ENCODE measurements at regions not wholly inside any gene's neighbourhood (a gene's known extent, or its start where the extent isn't known, plus 50 kb on each side); places are given as distances from the start of the nearest gene placed in this dataset.
A peak's percentile ranks its signal among the peaks of the same experiment; 100 is the strongest.
"Not testable (repeated sequence)": the region's sequence is repeated elsewhere in the genome, so short reads cannot be mapped to it uniquely, and the experiment has no call there.

DNA sequence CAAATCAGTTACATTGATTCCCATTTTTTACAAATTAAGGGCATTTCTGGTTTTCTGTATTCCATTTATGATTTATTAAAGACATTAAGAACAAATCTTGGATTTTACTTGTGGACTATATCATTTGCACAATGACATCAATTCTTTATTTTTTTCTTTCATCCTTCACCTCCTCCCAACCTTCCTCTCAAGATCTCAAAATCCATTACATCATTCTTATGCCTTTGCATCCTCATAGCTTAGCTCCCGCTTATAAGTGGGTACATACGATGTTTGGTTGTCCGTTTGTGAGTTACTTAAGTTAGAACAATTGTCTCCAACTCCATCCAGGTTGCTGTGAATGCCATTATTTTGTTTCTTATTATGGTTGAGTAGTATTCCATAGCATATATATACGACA is 752.8 kb downstream of the CD109 start:
- no peaks in the 10 kb centered on the region for H3F3A ChIP-seq (ENCODE audit: low read depth)
- no peaks in the 10 kb centered on the region for H3K36me3 Mint-ChIP-seq
- H3K27ac Mint-ChIP-seq: no peak overlapping the region

DNA sequence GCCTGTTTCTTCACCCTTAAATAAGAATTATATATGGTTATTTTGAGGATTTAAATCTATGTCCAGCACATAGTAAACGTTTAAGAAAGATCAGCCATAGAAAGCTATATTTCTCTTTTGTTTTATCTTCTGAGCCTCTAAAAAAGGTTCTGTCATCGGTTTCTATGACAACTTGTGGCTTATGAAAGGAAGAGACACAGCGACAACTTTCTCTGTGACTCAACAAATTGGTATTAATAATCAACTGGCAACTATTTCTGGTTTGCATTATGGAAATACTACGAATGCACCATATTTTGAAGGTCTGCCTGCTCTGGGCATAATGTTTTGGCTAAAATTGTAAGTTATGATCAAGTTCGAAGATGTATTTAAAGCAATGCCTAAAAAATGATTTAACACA is 751.0 kb downstream of the CD109 start:
- Histone ChIP-seq H3K4me2 (no peak overlapping the region), H3K4me3 (no peak overlapping the region), H3K9ac (no peak overlapping the region), H3K9me3 (ENCODE audit: low read depth) (no peaks in the 10 kb centered on the region), H3K4me1 (no peaks in the 10 kb centered on the region), H3F3A (ENCODE audit: low read depth) (no peaks in the 10 kb centered on the region), H3K79me2 (ENCODE audit: low read depth) (no peaks in the 10 kb centered on the region), H3K36me3 (no peaks in the 10 kb centered on the region), H2AFZ (replicated peaks) (no peak overlapping the region), H3K27ac (no peak overlapping the region), H4K20me1 (ENCODE audit: low read depth) (no peaks in the 10 kb centered on the region), H3K27me3 (no peaks in the 10 kb centered on the region)
- Mint-ChIP-seq H3K27ac (no peak overlapping the region), H3K4me1 (no peaks in the 10 kb centered on the region), H3K27me3 (ENCODE audit: insufficient read depth, low read depth) (no peaks in the 10 kb centered on the region), H3K9me3 (no peaks in the 10 kb centered on the region), H3K4me3 (no peak overlapping the region), H3K36me3 (no peaks in the 10 kb centered on the region)
- TF ChIP-seq EZH2phosphoT487 (IDR thresholded peaks at IDR 0.05) (no peak), EZH2 (IDR thresholded peaks at IDR 0.05) (no peak)
- TF ChIP-seq, protein P1, sequence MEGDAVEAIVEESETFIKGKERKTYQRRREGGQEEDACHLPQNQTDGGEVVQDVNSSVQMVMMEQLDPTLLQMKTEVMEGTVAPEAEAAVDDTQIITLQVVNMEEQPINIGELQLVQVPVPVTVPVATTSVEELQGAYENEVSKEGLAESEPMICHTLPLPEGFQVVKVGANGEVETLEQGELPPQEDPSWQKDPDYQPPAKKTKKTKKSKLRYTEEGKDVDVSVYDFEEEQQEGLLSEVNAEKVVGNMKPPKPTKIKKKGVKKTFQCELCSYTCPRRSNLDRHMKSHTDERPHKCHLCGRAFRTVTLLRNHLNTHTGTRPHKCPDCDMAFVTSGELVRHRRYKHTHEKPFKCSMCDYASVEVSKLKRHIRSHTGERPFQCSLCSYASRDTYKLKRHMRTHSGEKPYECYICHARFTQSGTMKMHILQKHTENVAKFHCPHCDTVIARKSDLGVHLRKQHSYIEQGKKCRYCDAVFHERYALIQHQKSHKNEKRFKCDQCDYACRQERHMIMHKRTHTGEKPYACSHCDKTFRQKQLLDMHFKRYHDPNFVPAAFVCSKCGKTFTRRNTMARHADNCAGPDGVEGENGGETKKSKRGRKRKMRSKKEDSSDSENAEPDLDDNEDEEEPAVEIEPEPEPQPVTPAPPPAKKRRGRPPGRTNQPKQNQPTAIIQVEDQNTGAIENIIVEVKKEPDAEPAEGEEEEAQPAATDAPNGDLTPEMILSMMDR (IDR thresholded peaks at IDR 0.05): no peak
- no peak for DNase-seq (ENCODE audit: low spot score)

More for the DNA sequence above, 752.8 kb downstream of the CD109 start:
- H3K9me3 ChIP-seq (ENCODE audit: low read depth): no peaks in the 10 kb centered on the region
- H3K9me3 Mint-ChIP-seq: no peaks in the 10 kb centered on the region
- TF ChIP-seq EZH2 (IDR thresholded peaks at IDR 0.05) (no peak), EZH2phosphoT487 (IDR thresholded peaks at IDR 0.05) (no peak)
- TF ChIP-seq, protein P1 (IDR thresholded peaks at IDR 0.05): no peak
- H3K4me3 ChIP-seq: no peak overlapping the region
- H3K9ac ChIP-seq: no peak overlapping the region
- no peaks in the 10 kb centered on the region for H4K20me1 ChIP-seq (ENCODE audit: low read depth)
- DNase-seq (ENCODE audit: low spot score): no peak
- no peaks in the 10 kb centered on the region for H3K4me1 ChIP-seq
- H3K27me3 Mint-ChIP-seq (ENCODE audit: insufficient read depth, low read depth): no peaks in the 10 kb centered on the region
- H2AFZ ChIP-seq (replicated peaks): no peak overlapping the region
- no peak overlapping the region for H3K27ac ChIP-seq
- H3K4me1 Mint-ChIP-seq: no peaks in the 10 kb centered on the region
- no peaks in the 10 kb centered on the region for H3K27me3 ChIP-seq
- no peak overlapping the region for H3K4me2 ChIP-seq
- H3K4me3 Mint-ChIP-seq: no peak overlapping the region
- no peaks in the 10 kb centered on the region for H3K79me2 ChIP-seq (ENCODE audit: low read depth)
- no peaks in the 10 kb centered on the region for H3K36me3 ChIP-seq

DNA sequence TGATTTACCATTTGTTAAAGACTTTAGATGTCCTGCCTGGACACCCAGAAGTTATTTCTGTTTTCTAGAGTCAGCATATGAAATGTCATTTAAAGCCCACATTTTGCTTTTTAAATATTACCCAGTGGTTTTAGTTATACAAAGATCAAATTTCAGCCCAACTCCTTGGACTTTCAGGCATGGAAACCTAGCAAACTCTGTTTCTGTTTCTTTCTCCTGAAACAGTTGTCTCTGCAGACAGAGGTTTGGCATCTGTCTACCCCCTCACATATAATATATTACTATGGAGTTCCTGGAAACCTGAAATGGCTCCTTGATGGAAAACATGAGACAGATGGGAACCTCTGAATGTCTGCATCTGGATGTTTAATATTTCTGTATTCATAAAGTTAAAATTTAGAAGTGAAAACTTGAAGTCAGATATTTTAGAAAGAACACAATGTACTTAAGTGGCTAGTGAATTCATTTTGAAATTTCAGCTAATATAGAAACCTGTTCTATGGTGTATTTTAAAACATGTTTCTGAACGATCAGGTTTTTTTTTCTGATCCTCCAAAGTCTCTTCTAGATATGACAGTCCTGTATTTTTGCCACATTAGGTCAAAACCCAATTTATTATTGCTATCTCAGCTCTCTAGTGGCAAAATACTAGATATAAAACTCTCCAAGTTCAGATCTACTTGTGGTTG is 743.3 kb downstream of the CD109 start:
- no peak overlapping the region for H3K9ac ChIP-seq
- no peaks in the 10 kb centered on the region for H3K36me3 ChIP-seq
- no peak overlapping the region for H3K4me3 ChIP-seq
- Mint-ChIP-seq H3K27ac (no peak overlapping the region), H3K4me1 (no peaks in the 10 kb centered on the region), H3K27me3 (ENCODE audit: insufficient read depth, low read depth) (no peaks in the 10 kb centered on the region), H3K36me3 (no peaks in the 10 kb centered on the region), H3K9me3 (peaks cover 2% of the 10 kb centered on the region), H3K4me3 (no peak overlapping the region)
- no peak for DNase-seq (ENCODE audit: low spot score)
- no peak overlapping the region for H3K27ac ChIP-seq
- H4K20me1 ChIP-seq (ENCODE audit: low read depth): no peaks in the 10 kb centered on the region
- no peaks in the 10 kb centered on the region for H3K4me1 ChIP-seq
- no peaks in the 10 kb centered on the region for H3K9me3 ChIP-seq (ENCODE audit: low read depth)
- H2AFZ ChIP-seq (replicated peaks): peak overlapping the region; percentile 31
- H3K4me2 ChIP-seq: no peak overlapping the region
- H3K27me3 ChIP-seq: no peaks in the 10 kb centered on the region
- no peak for TF ChIP-seq EZH2phosphoT487 (IDR thresholded peaks at IDR 0.05)
- no peak for TF ChIP-seq EZH2 (IDR thresholded peaks at IDR 0.05)
- TF ChIP-seq, protein P1 (IDR thresholded peaks at IDR 0.05): no peak
- no peaks in the 10 kb centered on the region for H3K79me2 ChIP-seq (ENCODE audit: low read depth)
- no peaks in the 10 kb centered on the region for H3F3A ChIP-seq (ENCODE audit: low read depth)

DNA sequence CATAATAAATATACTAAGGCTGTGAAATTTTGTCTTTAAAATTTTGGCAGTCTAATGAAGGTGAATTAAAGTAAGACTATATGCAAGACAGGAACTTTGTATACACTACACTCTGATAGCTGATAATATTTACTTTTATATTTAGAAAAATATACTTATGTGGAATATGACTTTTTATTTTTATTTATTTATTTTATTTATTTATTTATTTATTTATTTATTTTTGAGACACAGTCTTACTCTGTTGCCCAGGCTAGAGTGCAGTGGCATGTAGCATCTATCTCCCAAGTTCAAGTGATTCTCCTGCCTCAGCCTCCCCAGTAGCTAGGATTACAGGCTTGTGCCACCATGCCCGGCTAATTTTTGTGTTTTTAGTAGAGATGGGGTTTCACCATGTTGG is 742.4 kb downstream of the CD109 start:
- not testable (repeated sequence) for H2AFZ ChIP-seq (replicated peaks); DNase-seq (ENCODE audit: low spot score); H3K9me3 ChIP-seq (ENCODE audit: low read depth); H4K20me1 ChIP-seq (ENCODE audit: low read depth); H3K27me3 ChIP-seq; H3F3A ChIP-seq (ENCODE audit: low read depth); H3K4me2 ChIP-seq; H3K79me2 ChIP-seq (ENCODE audit: low read depth); H3K4me1 Mint-ChIP-seq; H3K36me3 ChIP-seq; H3K9me3 Mint-ChIP-seq; H3K27me3 Mint-ChIP-seq (ENCODE audit: insufficient read depth, low read depth); H3K27ac ChIP-seq; H3K4me3 Mint-ChIP-seq; H3K4me1 ChIP-seq; H3K4me3 ChIP-seq; H3K9ac ChIP-seq; H3K36me3 Mint-ChIP-seq; H3K27ac Mint-ChIP-seq
